Gastroesophageal sphincter (tissue), 3 donors: ENCODE measurements at regions not wholly inside any gene's neighbourhood (a gene's known extent, or its start where the extent isn't known, plus 50 kb on each side); places are given as distances from the start of the nearest gene placed in this dataset.

ENCODE experiments used
- EP300 ChIP-seq: sonication (generic); formaldehyde crosslinking; IDR thresholded peaks from one replicate; pipeline ENCODE4 v1.6.1; 2017; ENCODE audit warnings: antibody characterized with exemption, mild to moderate bottlenecking
- POLR2A ChIP-seq, 2 donors: fragments of 450-650 bp; IDR thresholded peaks; one replicate each; pipeline ENCODE4 v1.6.1; 2017; ENCODE audit warnings: antibody characterized with exemption in 2 of 2, mild to moderate bottlenecking in 2 of 2, moderate library complexity in 1 of 2
- POLR2AphosphoS5 ChIP-seq: sonication (generic); formaldehyde crosslinking; IDR thresholded peaks from one replicate; pipeline ENCODE4 v1.6.1; 2017; ENCODE audit warnings: antibody characterized with exemption
- TF ChIP-seq, protein P1 (sequence below), 4 experiments: fragments of 200-600 bp in 2 of 4; fragments of 450-650 bp in 2 of 4; sonication (generic) in 1 of 4; IDR thresholded peaks; one replicate each; pipeline ENCODE4 v1.5.1; 2017 to 2019; ENCODE audit warnings: antibody characterized with exemption in 4 of 4, mild to moderate bottlenecking in 2 of 4, moderate library complexity in 2 of 4

DNA sequence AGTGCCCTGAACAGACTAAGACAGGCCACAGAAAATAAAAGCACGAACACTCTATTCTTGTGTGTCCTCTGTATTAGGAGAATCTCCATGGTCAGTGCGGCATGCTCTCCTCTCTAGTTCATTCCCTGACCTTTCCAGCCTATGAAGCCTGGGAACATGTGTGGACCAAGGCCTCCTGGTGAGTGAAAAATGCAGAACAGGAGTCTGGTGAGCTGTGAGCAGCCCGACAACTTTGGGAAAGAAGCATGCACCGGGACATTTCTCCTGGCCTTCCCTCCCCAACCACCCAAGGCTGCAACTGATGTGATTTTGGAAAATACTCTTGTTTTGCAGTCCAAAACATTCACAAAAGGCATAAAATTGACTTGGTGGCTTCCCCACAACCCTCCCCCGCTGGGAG, 878.3 kb upstream of the ID2 start:
- TF ChIP-seq, protein P1, sequence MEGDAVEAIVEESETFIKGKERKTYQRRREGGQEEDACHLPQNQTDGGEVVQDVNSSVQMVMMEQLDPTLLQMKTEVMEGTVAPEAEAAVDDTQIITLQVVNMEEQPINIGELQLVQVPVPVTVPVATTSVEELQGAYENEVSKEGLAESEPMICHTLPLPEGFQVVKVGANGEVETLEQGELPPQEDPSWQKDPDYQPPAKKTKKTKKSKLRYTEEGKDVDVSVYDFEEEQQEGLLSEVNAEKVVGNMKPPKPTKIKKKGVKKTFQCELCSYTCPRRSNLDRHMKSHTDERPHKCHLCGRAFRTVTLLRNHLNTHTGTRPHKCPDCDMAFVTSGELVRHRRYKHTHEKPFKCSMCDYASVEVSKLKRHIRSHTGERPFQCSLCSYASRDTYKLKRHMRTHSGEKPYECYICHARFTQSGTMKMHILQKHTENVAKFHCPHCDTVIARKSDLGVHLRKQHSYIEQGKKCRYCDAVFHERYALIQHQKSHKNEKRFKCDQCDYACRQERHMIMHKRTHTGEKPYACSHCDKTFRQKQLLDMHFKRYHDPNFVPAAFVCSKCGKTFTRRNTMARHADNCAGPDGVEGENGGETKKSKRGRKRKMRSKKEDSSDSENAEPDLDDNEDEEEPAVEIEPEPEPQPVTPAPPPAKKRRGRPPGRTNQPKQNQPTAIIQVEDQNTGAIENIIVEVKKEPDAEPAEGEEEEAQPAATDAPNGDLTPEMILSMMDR (IDR thresholded peaks at IDR 0.05): no peak
- TF ChIP-seq POLR2A (IDR thresholded peaks at IDR 0.05) (no peak), POLR2AphosphoS5 (no peak), EP300 (no peak)
